Hematopoietic multipotent progenitor cell treated with erythropoietin and hydrocortisone succinate and interleukin-3 and kit ligand, for 15 days (in vitro differentiated cells): ENCODE measurements at regions not wholly inside any gene's neighbourhood (a gene's known extent, or its start where the extent isn't known, plus 50 kb on each side); places are given as distances from the start of the nearest gene placed in this dataset.
"Not testable (repeated sequence)": the region's sequence is repeated elsewhere in the genome, so short reads cannot be mapped to it uniquely, and the experiment has no call there.

ENCODE experiments used
- DNase-seq: peaks from one replicate; pipeline ENCODE4 v3.0.0-alpha.2; 2015; ENCODE audit warnings: low spot score

- DNase-seq = no peak
These were observed 128.5 kb upstream of the VKORC1L1 start for GRCh38 chr7:65744406-65744805.

GRCh38 chr7:65746398-65746669 is 126.5 kb upstream of the VKORC1L1 start:
- DNase-seq = no peak

- no peak for DNase-seq
These were observed 123.8 kb upstream of the VKORC1L1 start for GRCh38 chr7:65749039-65749438.

- DNase-seq = no peak
These were observed 123.4 kb upstream of the VKORC1L1 start for GRCh38 chr7:65749518-65749917.

- peak; percentile 88 for DNase-seq
These were observed 122.1 kb upstream of the VKORC1L1 start for GRCh38 chr7:65750511-65751344.

GRCh38 chr7:65754070-65754469 is 118.8 kb upstream of the VKORC1L1 start:
- peak; percentile 57 for DNase-seq

- DNase-seq = not testable (repeated sequence)
These were observed 113.9 kb upstream of the VKORC1L1 start for GRCh38 chr7:65758991-65759390.

- not testable (repeated sequence) for DNase-seq
These were observed 110.2 kb upstream of the VKORC1L1 start for GRCh38 chr7:65762712-65763111.

GRCh38 chr7:65763114-65763513 is 109.8 kb upstream of the VKORC1L1 start:
- DNase-seq = not testable (repeated sequence)

- DNase-seq = peak; percentile 90
These were observed 102.2 kb upstream of the VKORC1L1 start for GRCh38 chr7:65770473-65771225.

GRCh38 chr7:65771226-65771569 is 101.7 kb upstream of the VKORC1L1 start:
- not testable (repeated sequence) for DNase-seq

GRCh38 chr7:65776677-65777076 is 96.2 kb upstream of the VKORC1L1 start:
- DNase-seq = not testable (repeated sequence)

- DNase-seq = not testable (repeated sequence)
These were observed 82.9 kb upstream of the VKORC1L1 start for GRCh38 chr7:65789943-65790342.

- not testable (repeated sequence) for DNase-seq
These were observed 81.1 kb upstream of the VKORC1L1 start for GRCh38 chr7:65791788-65792187.

- DNase-seq = not testable (repeated sequence)
These were observed 80.1 kb upstream of the VKORC1L1 start for GRCh38 chr7:65792726-65793125.

- DNase-seq = not testable (repeated sequence)
These were observed 78.0 kb upstream of the VKORC1L1 start for GRCh38 chr7:65794671-65795391.

GRCh38 chr7:65795392-65795716 is 77.5 kb upstream of the VKORC1L1 start:
- not testable (repeated sequence) for DNase-seq

GRCh38 chr7:65796205-65796604 is 76.7 kb upstream of the VKORC1L1 start:
- no peak for DNase-seq

- not testable (repeated sequence) for DNase-seq
These were observed 75.8 kb upstream of the VKORC1L1 start for GRCh38 chr7:65797086-65797485.

GRCh38 chr7:65797566-65797965 is 75.3 kb upstream of the VKORC1L1 start:
- DNase-seq = not testable (repeated sequence)

- no peak for DNase-seq
These were observed 74.5 kb upstream of the VKORC1L1 start for GRCh38 chr7:65798111-65799075.

- DNase-seq = not testable (repeated sequence)
These were observed 72.7 kb upstream of the VKORC1L1 start for GRCh38 chr7:65800191-65800590.
